ENCODE measurements at regions not wholly inside any gene's neighbourhood (a gene's known extent, or its start where the extent isn't known, plus 50 kb on each side); places are given as distances from the start of the nearest gene placed in this dataset.

- TF ChIP-seq CTCF (IDR thresholded peaks at IDR 0.05 in 2 of 3, conservative IDR thresholded peaks at IDR 0.05 in 1 of 3; ENCODE audit: control insufficient read depth in 2 of 3, extremely low read depth in 1 of 3, insufficient read depth in 1 of 3, low read depth in 3 of 3, low read length in 3 of 3) (no peak), TBL1XR1 (IDR thresholded peaks at IDR 0.05; ENCODE audit: low read depth, low read length) (no peak), POLR2AphosphoS5 (IDR thresholded peaks at IDR 0.05; ENCODE audit: low read length) (no peak), POLR2A (IDR thresholded peaks at IDR 0.05; ENCODE audit: low read depth, low read length) (no peak), ATF3 (IDR thresholded peaks at IDR 0.05; ENCODE audit: borderline replicate concordance, extremely low read depth, low read depth, low read length) (no peak), GABPA (IDR thresholded peaks at IDR 0.05; ENCODE audit: low read depth) (no peak), SUPT20H (IDR thresholded peaks at IDR 0.05; ENCODE audit: borderline replicate concordance, control insufficient read depth, low read depth, low read length) (no peak), TCF7 (IDR thresholded peaks at IDR 0.05; ENCODE audit: borderline replicate concordance) (no peak), ATF2 (IDR thresholded peaks at IDR 0.05; ENCODE audit: low read length) (no peak), EP300 (IDR thresholded peaks at IDR 0.05; ENCODE audit: borderline replicate concordance in 1 of 2, control insufficient read depth in 1 of 2, low read depth in 2 of 2, low read length in 2 of 2) (no peak), PRDM15 (CRISPR knock-in tag; IDR thresholded peaks at IDR 0.05) (no peak)
Observed at GRCh38 chr4:137806420-137806819, 274.1 kb upstream of the PCDH18 start.

Measured in GM12878 (cell line).